ENCODE measurements at regions not wholly inside any gene's neighbourhood (a gene's known extent, or its start where the extent isn't known, plus 50 kb on each side); places are given as distances from the start of the nearest gene placed in this dataset.
"Not testable (repeated sequence)": the region's sequence is repeated elsewhere in the genome, so short reads cannot be mapped to it uniquely, and the experiment has no call there.

- DNase-seq: no peak
These were observed 129.8 kb downstream of the SEC23A start for GRCh38 chr14:38973083-38973700.

GRCh38 chr14:38972511-38972910 lies 130.5 kb downstream of the SEC23A start:
- DNase-seq: no peak

- no peak for DNase-seq
These were observed 131.6 kb downstream of the SEC23A start for GRCh38 chr14:38971258-38971921.

GRCh38 chr14:38964630-38965029 lies 138.4 kb downstream of the SEC23A start:
- DNase-seq: no peak

DNA sequence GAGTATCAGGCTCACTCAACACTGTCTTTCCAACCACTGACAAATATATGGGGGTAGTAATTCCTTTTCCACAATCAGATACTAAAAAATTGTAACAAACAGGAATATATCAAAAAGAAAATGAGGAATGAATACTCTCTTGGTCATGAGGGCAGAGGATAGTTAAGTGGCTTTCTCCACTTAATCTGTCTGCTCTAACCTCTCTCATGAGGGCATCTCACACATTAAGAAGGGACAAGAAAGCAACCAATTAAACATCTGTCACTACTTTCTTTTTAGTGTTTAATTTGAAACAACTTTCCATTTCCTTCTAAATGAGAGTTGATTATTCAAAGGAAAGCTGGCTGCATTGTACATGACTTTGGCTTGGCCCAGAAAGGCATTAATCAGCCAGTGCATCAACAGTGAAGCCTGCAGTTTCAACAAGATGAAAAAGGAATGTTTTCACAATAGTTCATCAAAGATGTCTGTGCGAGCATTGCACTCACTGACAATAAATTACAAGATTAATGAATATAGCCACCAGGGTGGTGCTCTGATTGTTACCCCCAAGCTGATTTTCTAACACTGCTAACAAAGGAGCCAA lies 142.0 kb downstream of the SEC23A start:
- no peak for DNase-seq

DNA sequence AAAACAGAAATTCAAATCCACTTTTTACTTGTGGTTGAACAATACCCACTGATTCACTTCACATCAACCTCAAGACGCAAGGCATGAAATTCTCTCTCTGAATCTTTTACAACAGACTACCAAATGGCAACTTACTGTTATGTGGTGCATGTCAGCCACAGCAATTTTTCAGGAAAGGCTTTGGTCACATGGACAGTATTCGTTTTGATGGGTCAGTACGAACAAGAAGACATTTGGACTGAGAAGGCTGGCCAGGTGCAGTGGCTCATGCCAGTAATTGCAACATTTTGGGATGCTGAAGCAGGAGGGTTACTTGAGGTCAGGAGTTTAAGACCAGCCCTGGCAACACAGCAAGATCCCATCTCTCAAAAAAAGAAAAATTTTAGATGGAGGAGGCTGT lies 144.0 kb downstream of the SEC23A start:
- no peak for DNase-seq

- DNase-seq: no peak
These were observed 144.4 kb downstream of the SEC23A start for GRCh38 chr14:38958589-38958988.

GRCh38 chr14:38951451-38951850 lies 151.6 kb downstream of the SEC23A start:
- DNase-seq: no peak

- DNase-seq: no peak
These were observed 152.4 kb downstream of the SEC23A start for GRCh38 chr14:38950676-38951075.

DNA sequence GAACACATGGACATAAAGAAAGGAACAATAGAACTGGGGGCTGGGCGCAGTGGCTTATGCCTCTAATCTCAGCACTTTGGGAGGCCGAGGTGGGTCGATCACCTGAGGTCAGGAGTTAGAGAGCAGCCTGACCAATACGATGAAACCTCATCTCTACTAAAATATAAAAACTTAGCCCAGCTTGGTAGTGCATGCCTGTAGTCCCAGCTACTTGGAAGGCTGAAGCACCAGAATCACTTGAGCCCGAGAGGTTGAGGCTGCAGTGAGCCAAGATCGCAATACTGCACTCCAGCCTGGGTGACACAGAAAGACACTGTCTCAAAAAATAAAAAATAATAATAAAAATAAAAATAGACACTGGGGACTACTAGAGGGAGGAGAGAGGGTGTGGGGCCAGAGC lies 154.5 kb downstream of the SEC23A start:
- no peak for DNase-seq

DNA sequence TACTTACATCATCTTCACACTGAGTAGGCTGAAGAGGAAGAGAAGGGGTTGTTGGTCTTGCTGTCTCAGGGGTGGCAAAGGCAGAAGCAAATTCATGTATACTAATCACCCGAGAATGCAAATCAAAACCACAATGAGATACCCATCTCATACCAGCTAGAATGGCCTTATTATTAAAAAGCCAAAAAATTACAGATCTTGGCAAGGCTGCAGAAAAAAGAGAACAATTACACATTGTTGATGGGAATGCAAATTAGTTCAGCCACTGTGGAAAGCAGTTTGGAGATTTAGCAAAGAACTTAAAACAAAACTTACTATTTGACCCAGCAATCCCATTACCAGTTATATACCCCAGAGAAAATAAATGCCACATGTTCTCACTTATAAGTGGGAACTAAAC lies 154.9 kb downstream of the SEC23A start:
- no peak for DNase-seq

DNA sequence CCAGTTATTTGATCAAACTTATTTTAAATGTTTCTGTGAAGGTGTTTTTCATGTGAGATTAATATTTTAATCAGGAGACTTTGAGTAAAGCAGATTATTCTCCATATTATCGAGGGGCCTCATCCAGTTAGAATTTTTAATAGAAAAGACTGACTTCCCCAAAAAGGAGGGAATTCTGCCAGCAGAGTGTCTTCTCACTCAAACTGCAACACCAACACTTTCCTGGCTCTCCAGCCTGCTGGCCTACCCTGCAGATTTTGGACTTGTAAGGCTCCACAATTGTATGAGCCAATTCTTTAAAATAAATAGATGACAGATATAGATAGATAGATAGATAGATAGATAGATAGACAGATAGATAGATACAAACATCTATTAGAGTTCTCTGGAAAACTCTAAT lies 155.7 kb downstream of the SEC23A start:
- no peak for DNase-seq

DNA sequence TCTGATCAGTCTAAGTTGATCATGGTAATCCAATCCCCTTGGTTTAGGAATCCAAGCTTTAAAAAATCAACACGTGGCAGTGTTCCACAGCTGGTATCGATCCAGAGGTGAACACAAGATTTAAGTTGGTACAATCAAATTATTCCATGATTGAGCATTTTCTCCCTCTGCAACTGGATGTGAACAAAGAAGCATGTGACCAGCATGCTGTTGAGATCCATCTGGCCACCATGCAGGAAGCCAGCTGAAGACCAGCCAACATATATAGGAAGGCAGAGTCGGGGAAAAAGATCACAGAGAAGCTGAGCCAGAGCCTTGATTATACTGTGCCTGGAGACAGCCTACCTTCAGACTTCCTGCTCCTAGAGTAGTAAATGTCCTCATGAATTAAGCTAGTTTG lies 158.3 kb downstream of the SEC23A start:
- no peak for DNase-seq

GRCh38 chr14:38941488-38941887 lies 161.5 kb downstream of the SEC23A start:
- no peak for DNase-seq

DNA sequence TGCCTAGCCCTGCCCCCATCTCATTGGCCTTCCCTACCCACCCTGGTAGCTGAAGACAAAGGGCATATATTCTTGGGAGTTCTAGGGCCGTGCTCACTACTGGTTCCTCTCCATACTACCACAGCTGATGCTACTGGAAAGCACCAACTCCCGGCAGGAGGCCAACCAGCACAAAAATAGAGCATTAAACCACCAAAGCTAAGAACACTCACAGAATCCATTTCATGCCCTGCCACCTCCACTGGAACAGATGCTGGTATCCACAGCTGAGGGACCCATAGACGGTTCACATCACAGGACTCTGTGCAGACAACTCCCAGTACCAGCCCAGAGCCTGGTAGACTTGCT lies 170.4 kb downstream of the SEC23A start:
- not testable (repeated sequence) for DNase-seq

- DNase-seq: no peak
These were observed 170.9 kb downstream of the SEC23A start for GRCh38 chr14:38931969-38932652.

DNA sequence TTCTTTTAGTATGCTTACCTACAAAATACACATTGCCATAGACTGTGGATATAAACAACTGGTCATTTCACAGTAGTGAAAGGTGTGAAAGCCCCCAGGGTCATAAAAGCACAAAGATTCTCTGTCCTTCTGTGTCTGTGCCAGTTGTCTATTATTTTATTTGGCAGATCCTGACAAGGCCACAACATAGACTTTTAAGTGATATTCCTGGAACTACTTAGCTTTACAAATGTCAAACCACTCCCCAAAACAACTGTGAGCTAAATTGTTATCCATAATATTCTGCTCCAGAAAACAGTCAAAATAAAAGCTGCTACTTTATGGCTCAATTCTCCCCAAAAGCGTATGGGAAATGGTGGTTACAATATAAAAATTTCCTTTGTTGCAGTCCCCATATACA lies 172.1 kb downstream of the SEC23A start:
- no peak for DNase-seq

DNA sequence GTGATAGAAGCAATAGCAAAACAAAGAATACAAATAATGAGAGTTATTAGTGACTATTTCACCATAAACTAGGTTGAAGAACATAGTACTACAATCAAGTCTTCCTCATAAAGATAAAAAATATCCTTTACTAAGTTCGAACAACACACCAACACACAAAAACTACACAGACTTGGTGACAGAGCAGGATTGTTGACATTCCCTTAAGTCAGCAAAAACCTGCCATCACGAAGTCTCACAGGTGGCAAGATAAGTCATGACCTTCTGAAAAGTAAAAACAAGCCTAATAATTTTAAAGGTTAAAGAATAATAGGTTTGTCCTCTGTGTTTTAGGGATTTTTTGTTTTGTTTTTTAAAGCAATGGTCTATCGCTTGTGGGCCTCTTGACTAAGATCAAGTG lies 173.0 kb downstream of the SEC23A start:
- DNase-seq: no peak

DNA sequence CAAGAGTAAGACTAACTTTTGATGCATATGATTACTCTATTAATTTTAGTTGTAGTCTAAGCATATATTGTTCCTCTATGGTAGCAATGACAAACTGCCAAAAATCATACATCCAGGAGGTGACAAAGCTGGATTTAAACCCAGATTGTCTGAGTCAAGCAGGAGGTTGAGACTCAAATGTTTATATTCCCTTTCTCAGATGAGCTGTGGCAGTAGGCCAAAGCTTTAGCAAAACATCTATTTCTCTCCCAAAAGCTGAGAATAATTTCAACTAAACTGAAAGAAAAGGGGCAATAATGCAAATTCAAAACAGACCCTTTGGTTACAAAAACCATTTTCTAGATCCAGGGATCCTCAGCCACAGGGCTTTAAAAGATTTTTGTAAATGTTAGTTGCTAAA lies 173.6 kb downstream of the SEC23A start:
- no peak for DNase-seq

DNA sequence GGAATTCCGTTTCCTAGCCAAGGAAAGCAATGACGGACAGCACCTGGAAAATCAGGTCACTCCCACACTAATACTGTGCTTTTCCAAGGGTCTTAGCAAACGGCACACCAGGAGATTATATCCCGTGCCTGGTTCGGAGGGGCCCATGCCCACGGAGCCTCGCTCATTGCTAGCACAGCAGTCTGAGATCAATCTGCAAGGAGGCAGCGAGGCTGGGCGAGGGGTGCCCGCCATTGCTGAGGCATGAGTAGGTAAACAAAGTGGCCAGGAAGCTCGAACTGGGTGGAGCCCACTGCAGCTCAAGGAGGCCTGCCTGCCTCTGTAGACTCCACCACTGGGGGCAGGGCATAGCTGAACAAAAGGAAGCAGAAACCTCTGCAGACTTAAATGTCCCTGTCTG lies 181.1 kb downstream of the SEC23A start:
- not testable (repeated sequence) for DNase-seq

DNA sequence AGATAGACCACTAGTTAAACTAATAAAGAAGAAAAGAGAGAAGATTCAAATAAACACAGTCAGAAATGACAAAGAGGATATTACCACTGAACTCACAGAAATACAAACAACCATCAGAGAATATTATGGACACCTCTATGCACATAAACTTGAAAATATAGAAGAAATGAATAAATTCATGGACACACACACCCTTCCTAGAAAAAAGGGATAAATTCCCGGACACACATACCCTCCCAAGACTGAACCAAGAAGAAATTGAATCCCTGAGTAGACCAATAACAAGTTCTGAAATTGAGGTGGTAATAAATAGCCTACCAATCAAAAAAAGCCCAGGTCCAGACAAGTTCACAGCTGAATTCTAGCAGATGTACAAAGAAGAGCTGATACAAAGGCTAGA lies 187.9 kb downstream of the SEC23A start:
- no peak for DNase-seq

GRCh38 chr14:38910092-38910491 lies 192.9 kb downstream of the SEC23A start:
- DNase-seq: no peak

DNA sequence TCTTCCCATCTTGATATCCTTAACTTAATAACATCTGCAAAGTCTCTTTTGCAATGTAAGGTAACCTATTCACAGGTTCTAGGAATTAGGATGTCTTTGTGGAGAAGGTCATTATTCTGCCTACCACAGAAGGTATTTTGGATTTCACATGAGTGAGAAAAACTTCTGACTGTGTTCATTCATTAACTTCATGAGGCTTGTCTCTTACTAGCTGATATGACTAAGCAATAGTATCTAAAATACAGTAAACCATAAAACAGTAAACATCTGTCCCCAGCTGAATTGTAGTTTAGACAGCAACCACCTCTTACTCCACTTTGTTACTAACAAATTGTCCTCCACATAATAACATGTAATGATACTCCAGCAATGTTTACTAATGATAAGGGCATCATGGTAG lies 198.1 kb downstream of the SEC23A start:
- no peak for DNase-seq

- DNase-seq: no peak
These were observed 201.2 kb downstream of the SEC23A start for GRCh38 chr14:38901791-38902190.
